H9 (cell line): ENCODE measurements at regions not wholly inside any gene's neighbourhood (a gene's known extent, or its start where the extent isn't known, plus 50 kb on each side); places are given as distances from the start of the nearest gene placed in this dataset.

Source experiments
- DNase-seq: peaks from one replicate; pipeline ENCODE4 v3.0.0-alpha.2; 2017
- H2AFZ ChIP-seq: one replicate; pipeline ENCODE4 v1.6.1; 2013; ENCODE audit warnings: mild to moderate bottlenecking, low read length, control low read depth, moderate library complexity
- H2AK5ac ChIP-seq: 2 replicates; pipeline ENCODE4 v1.6.1; 2013; ENCODE audit warnings: low read length, control low read depth, mixed read lengths; ENCODE audit not compliant: insufficient read length
- H2BK120ac ChIP-seq: one replicate; pipeline ENCODE4 v1.6.1; 2013; ENCODE audit warnings: low read depth, mild to moderate bottlenecking, low read length, control low read depth, inconsistent platforms; ENCODE audit not compliant: poor library complexity, severe bottlenecking
- H2BK12ac ChIP-seq: 2 replicates; pipeline ENCODE4 v1.6.1; 2013; ENCODE audit warnings: low read length, control low read depth, mixed read lengths, low read depth; ENCODE audit not compliant: insufficient read length
- H2BK15ac ChIP-seq: 2 replicates; pipeline ENCODE4 v1.6.1; 2013; ENCODE audit warnings: low read depth, low read length, control low read depth
- H2BK20ac ChIP-seq: one replicate; pipeline ENCODE4 v1.6.1; 2013; ENCODE audit warnings: low read depth, mild to moderate bottlenecking, low read length, control low read depth, inconsistent platforms; ENCODE audit not compliant: poor library complexity, severe bottlenecking
- H2BK5ac ChIP-seq: 2 replicates; pipeline ENCODE4 v1.6.1; 2013; ENCODE audit warnings: low read length, control low read depth, mixed read lengths; ENCODE audit not compliant: insufficient read length
- H3K14ac ChIP-seq: 2 replicates; pipeline ENCODE4 v1.6.1; 2013; ENCODE audit warnings: low read length, control low read depth; ENCODE audit not compliant: insufficient read depth
- H3K18ac ChIP-seq: 2 replicates; pipeline ENCODE4 v1.6.1; 2013; ENCODE audit warnings: low read depth, mild to moderate bottlenecking, mixed read lengths, low read length, control low read depth; ENCODE audit not compliant: insufficient read length
- H3K23ac ChIP-seq: 2 replicates; pipeline ENCODE4 v1.6.1; 2013; ENCODE audit warnings: low read length, control low read depth, mixed read lengths, low read depth; ENCODE audit not compliant: insufficient read length
- H3K23me2 ChIP-seq: 2 replicates; pipeline ENCODE4 v1.6.1; 2013; ENCODE audit warnings: low read depth, mild to moderate bottlenecking, mixed read lengths, low read length, control low read depth; ENCODE audit not compliant: insufficient read length, poor library complexity, severe bottlenecking
- H3K27ac ChIP-seq: 2 replicates; pipeline ENCODE4 v1.5.1; 2013; ENCODE audit warnings: low read length, control low read depth, mixed read lengths, low read depth; ENCODE audit not compliant: insufficient read length
- H3K27me3 ChIP-seq: 2 replicates; pipeline ENCODE4 v1.6.1; 2013; ENCODE audit warnings: low read length, control low read depth, inconsistent platforms; ENCODE audit not compliant: insufficient read depth
- H3K4ac ChIP-seq: 2 replicates; pipeline ENCODE4 v1.6.1; 2013; ENCODE audit warnings: low read depth, mild to moderate bottlenecking, control low read depth, inconsistent platforms, low read length, moderate library complexity
- H3K4me1 ChIP-seq: 2 replicates; pipeline ENCODE4 v1.6.1; 2013; ENCODE audit warnings: low read length, control low read depth, inconsistent platforms; ENCODE audit not compliant: insufficient read depth
- H3K4me2 ChIP-seq: 2 replicates; pipeline ENCODE4 v1.6.1; 2013; ENCODE audit warnings: low read length, control low read depth, mixed read lengths; ENCODE audit not compliant: insufficient read length, insufficient read depth
- H3K56ac ChIP-seq: 2 replicates; pipeline ENCODE4 v1.6.1; 2013; ENCODE audit warnings: low read depth, mild to moderate bottlenecking, mixed read lengths, low read length, control low read depth; ENCODE audit not compliant: insufficient read length
- H3K79me1 ChIP-seq: 2 replicates; pipeline ENCODE4 v1.6.1; 2013; ENCODE audit warnings: low read depth, mild to moderate bottlenecking, moderate library complexity, low read length, control low read depth, inconsistent platforms; ENCODE audit not compliant: insufficient read depth, poor library complexity, severe bottlenecking
- H3K79me2 ChIP-seq: 2 replicates; pipeline ENCODE4 v1.6.1; 2013; ENCODE audit warnings: low read length, control low read depth, inconsistent platforms; ENCODE audit not compliant: insufficient read depth
- H3K9ac ChIP-seq: 2 replicates; pipeline ENCODE4 v1.6.1; 2013; ENCODE audit warnings: low read length, control low read depth, mixed read lengths; ENCODE audit not compliant: insufficient read length; ENCODE audit errors: extremely low read depth
- H3K9me3 ChIP-seq: one replicate; pipeline ENCODE4 v1.6.1; 2013; ENCODE audit warnings: low read depth, low read length, inconsistent platforms; ENCODE audit not compliant: control insufficient read depth
- H3T11ph ChIP-seq: one replicate; pipeline ENCODE4 v1.6.1; 2013; ENCODE audit warnings: mild to moderate bottlenecking, low read length, control low read depth, inconsistent platforms
- H4K20me1 ChIP-seq: one replicate; pipeline ENCODE4 v1.6.1; 2013; ENCODE audit not compliant: control insufficient read depth, insufficient read length, insufficient read depth
- H4K5ac ChIP-seq: 2 replicates; pipeline ENCODE4 v1.6.1; 2013; ENCODE audit warnings: low read depth, mild to moderate bottlenecking, mixed read lengths, low read length, control low read depth; ENCODE audit not compliant: insufficient read length
- H4K8ac ChIP-seq: replicated peaks from 2 replicates; pipeline ENCODE4 v1.6.1; 2013; ENCODE audit warnings: low read length, control low read depth, mixed read lengths, low read depth; ENCODE audit not compliant: insufficient read length
- H4K91ac ChIP-seq: 2 replicates; pipeline ENCODE4 v1.6.1; 2013; ENCODE audit warnings: low read depth, mild to moderate bottlenecking, moderate library complexity, mixed read lengths, low read length, control low read depth; ENCODE audit not compliant: insufficient read length
- H3K27ac Mint-ChIP-seq, 3 experiments: 2 replicates in 2 of 3; 3 replicates in 1 of 3; pipeline ENCODE4 v1.8.0; 2020 to 2021; ENCODE audit warnings: mixed read lengths in 3 of 3, mild to moderate bottlenecking in 1 of 3, moderate library complexity in 1 of 3
- H3K27me3 Mint-ChIP-seq: 2 replicates; pipeline ENCODE4 v1.8.0; 2021; ENCODE audit warnings: low read depth, mild to moderate bottlenecking, moderate library complexity, mixed read lengths
- H3K36me3 Mint-ChIP-seq, 3 experiments: 2 replicates in 2 of 3; 3 replicates in 1 of 3; pipeline ENCODE4 v1.8.0; 2020 to 2021; ENCODE audit warnings: low read depth in 3 of 3, mixed read lengths in 3 of 3; ENCODE audit not compliant: insufficient read depth in 1 of 3
- H3K4me1 Mint-ChIP-seq, 2 experiments: 2 replicates each; pipeline ENCODE4 v1.8.0; 2020; ENCODE audit warnings: mixed read lengths in 2 of 2
- H3K4me3 Mint-ChIP-seq, 2 experiments: 2 replicates in 1 of 2; 3 replicates in 1 of 2; pipeline ENCODE4 v1.8.0; 2020 to 2021; ENCODE audit warnings: mild to moderate bottlenecking in 2 of 2, mixed read lengths in 2 of 2, moderate library complexity in 1 of 2
- H3K9me3 Mint-ChIP-seq, 2 experiments: 2 replicates in 1 of 2; 3 replicates in 1 of 2; pipeline ENCODE4 v1.8.0; 2020; ENCODE audit warnings: mild to moderate bottlenecking in 2 of 2, mixed read lengths in 2 of 2, moderate library complexity in 1 of 2
- WGBS: extraction: QIAGEN DNeasy Blood & Tissue Kit; methylation state at CpG from one replicate; pipeline ENCODE4 v1.1.7; 2013; ENCODE audit warnings: missing lambda C conversion rate, low lambda C conversion rate, mixed read lengths; ENCODE audit not compliant: insufficient read length; ENCODE audit errors: extremely low coverage; 5-methylcytosine and 5-hydroxymethylcytosine counted together
- TF ChIP-seq, protein P1 (sequence below): fragments of 200-600 bp; sonication (generic); conservative IDR thresholded peaks from 3 replicates; pipeline ENCODE4 v1.8.0; 2021; ENCODE audit warnings: antibody characterized with exemption, mild to moderate bottlenecking

DNA sequence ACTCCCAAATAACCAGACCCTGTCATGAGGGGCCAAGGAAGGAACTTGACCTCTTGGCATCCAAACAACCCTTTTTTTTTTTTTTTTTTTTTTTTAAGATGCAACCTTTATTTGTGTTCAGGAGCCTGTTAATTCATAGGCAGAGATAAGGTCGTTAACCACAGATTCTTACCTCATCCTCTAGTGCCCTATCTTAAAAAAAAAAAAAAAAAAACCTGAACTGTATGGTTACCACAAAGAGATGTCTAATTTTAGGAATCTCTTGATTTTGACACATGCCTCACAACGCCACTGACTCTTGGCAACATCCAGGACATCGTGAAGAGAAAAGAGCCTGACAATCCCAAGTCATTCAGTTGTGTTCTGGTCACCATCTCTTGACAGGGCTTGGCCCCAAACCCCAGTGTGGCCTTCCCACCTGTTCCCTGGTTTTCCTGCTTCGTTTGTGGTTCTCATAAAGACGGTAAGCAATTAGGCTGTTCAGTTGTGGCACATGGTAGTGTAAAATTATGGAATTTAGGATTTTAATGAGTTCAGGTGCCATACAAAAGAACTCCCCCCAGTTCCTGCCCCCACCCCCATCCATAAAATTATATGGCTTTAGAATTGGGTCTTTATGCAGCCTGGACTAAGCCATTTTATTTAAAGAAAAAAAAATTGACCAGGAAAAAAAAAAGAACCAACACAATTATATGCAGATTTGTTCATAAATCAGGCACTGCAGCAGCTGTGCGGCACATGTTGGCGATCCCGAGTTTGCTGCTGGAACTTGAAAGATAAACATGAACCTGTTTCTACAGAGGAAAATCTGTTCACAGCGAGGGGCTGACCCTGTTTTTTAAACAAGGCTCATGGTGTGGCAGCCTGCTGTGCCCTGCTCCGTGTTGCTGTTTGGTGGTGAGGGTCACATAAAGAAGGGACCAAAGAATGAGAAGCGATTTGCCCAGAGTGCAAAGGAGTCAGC, 267.8 kb upstream of the CLINT1 start:
- peaks cover 28 to 33% of the 10 kb centered on the region in 2 experiments for H3K4me1 Mint-ChIP-seq
- Histone ChIP-seq H4K91ac (no peak overlapping the region), H3K79me1 (no peaks in the 10 kb centered on the region), H3K56ac (no peak overlapping the region), H3K27ac (no peak overlapping the region), H2BK15ac (no peak overlapping the region), H2AFZ (no peak overlapping the region), H2BK5ac (no peak overlapping the region), H2BK120ac (no peak overlapping the region), H4K20me1 (no peaks in the 10 kb centered on the region), H2BK20ac (no peak overlapping the region), H3K4ac (no peak overlapping the region), H3T11ph (no peak overlapping the region), H3K18ac (no peak overlapping the region), H2BK12ac (no peak overlapping the region), H4K8ac (no peak overlapping the region), H3K4me1 (peaks cover 3% of the 10 kb centered on the region; the same call in 1 of the 2 replicates), H3K23ac (no peak overlapping the region), H3K27me3 (no peaks in the 10 kb centered on the region), H3K9me3 (no peaks in the 10 kb centered on the region), H3K9ac (no peak overlapping the region), H3K23me2 (no peaks in the 10 kb centered on the region), H3K14ac (no peak overlapping the region), H4K5ac (no peak overlapping the region), H2AK5ac (no peak overlapping the region), H3K4me2 (no peak overlapping the region), H3K79me2 (no peaks in the 10 kb centered on the region)
- TF ChIP-seq, protein P1, sequence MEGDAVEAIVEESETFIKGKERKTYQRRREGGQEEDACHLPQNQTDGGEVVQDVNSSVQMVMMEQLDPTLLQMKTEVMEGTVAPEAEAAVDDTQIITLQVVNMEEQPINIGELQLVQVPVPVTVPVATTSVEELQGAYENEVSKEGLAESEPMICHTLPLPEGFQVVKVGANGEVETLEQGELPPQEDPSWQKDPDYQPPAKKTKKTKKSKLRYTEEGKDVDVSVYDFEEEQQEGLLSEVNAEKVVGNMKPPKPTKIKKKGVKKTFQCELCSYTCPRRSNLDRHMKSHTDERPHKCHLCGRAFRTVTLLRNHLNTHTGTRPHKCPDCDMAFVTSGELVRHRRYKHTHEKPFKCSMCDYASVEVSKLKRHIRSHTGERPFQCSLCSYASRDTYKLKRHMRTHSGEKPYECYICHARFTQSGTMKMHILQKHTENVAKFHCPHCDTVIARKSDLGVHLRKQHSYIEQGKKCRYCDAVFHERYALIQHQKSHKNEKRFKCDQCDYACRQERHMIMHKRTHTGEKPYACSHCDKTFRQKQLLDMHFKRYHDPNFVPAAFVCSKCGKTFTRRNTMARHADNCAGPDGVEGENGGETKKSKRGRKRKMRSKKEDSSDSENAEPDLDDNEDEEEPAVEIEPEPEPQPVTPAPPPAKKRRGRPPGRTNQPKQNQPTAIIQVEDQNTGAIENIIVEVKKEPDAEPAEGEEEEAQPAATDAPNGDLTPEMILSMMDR, result no peak
- H3K9me3 Mint-ChIP-seq, result no peaks in the 10 kb centered on the region
- H3K27ac Mint-ChIP-seq, result no peak overlapping the region
- H3K4me3 Mint-ChIP-seq, result no peak overlapping the region
- H3K27me3 Mint-ChIP-seq, result peaks cover 5% of the 10 kb centered on the region
- no peak for DNase-seq
- WGBS, result no CpG with 5 or more reads among the region's 11 CpGs
- no peaks in the 10 kb centered on the region for H3K36me3 Mint-ChIP-seq
